Panc1 (cell line): ENCODE measurements at regions not wholly inside any gene's neighbourhood (a gene's known extent, or its start where the extent isn't known, plus 50 kb on each side); places are given as distances from the start of the nearest gene placed in this dataset.

Source experiments
- ATAC-seq: fragments of 200-7000 bp; cut with Tn5 transposase; 2 replicates; pipeline ENCODE4 v1.9.1; 2020; ENCODE audit warnings: mild to moderate bottlenecking, moderate library complexity
- BruUV-seq: library from RNA; stranded (reverse); fragments of 400-500 nt; replicated peaks from 2 replicates; lab custom pipeline; 2021; lab: Mats Ljungman, UMichigan
- CTCF ChIA-PET: fragments of 300-600 bp; sonication (Branson Sonifier 250); formaldehyde crosslinking; loops from one replicate; lab custom pipeline; 2022; ENCODE audit warnings: antibody characterized with exemption; lab: Charles Lee
- POLR2A ChIA-PET: fragments of 300-600 bp; sonication (Branson Sonifier 250); formaldehyde crosslinking; loops from one replicate; lab custom pipeline; 2022; ENCODE audit warnings: antibody characterized with exemption; lab: Charles Lee
- DNase-seq: peaks from one replicate; pipeline ENCODE4 v3.0.0-alpha.2; 2010; ENCODE audit warnings: low read depth, low spot score
- H3K27ac ChIP-seq: 2 replicates; pipeline ENCODE4 v1.5.1; 2011; ENCODE audit warnings: mild to moderate bottlenecking, low read length, inconsistent platforms
- H3K27me3 ChIP-seq: fragments of 200-500 bp; sonication (Bioruptor generic); 2 replicates; pipeline ENCODE4 v1.6.0; 2014; ENCODE audit warnings: low read length, inconsistent platforms; ENCODE audit not compliant: control insufficient read depth, insufficient read depth
- H3K36me3 ChIP-seq: fragments of 200-500 bp; sonication (Bioruptor generic); 2 replicates; pipeline ENCODE4 v1.5.1; 2014; ENCODE audit warnings: inconsistent platforms, mild to moderate bottlenecking, low read length, moderate library complexity; ENCODE audit not compliant: control insufficient read depth, insufficient read depth
- H3K4me1 ChIP-seq: 2 replicates; pipeline ENCODE4 v1.5.1; 2011; ENCODE audit warnings: inconsistent platforms, mild to moderate bottlenecking, low read length, moderate library complexity; ENCODE audit not compliant: control insufficient read depth, insufficient read depth
- H3K4me3 ChIP-seq, 2 experiments: 2 replicates each; pipeline ENCODE4 v1.5.1; 2011 to 2012; ENCODE audit warnings: low read depth in 2 of 2, low read length in 2 of 2, mild to moderate bottlenecking in 2 of 2, inconsistent platforms in 1 of 2, moderate library complexity in 1 of 2
- H3K9me3 ChIP-seq: fragments of 200-500 bp; sonication (Bioruptor generic); 2 replicates; pipeline ENCODE4 v1.5.1; 2014; ENCODE audit warnings: low read depth, mild to moderate bottlenecking, inconsistent platforms, low read length, moderate library complexity; ENCODE audit not compliant: control insufficient read depth, insufficient read depth
- CTCF ChIP-seq: fragments of 450-650 bp; IDR thresholded peaks from 2 replicates; pipeline ENCODE4 v1.5.1; 2017; ENCODE audit warnings: mild to moderate bottlenecking
- POLR2AphosphoS5 ChIP-seq: IDR thresholded peaks from 2 replicates; pipeline ENCODE4 v1.6.1; 2012; ENCODE audit warnings: mild to moderate bottlenecking, low read depth, low read length, moderate library complexity
- REST ChIP-seq, 2 experiments: IDR thresholded peaks; 2 replicates each; pipeline ENCODE4 v1.6.1; 2011 to 2012; ENCODE audit warnings: low read depth in 2 of 2, control low read depth in 1 of 2, low read length in 1 of 2, mild to moderate bottlenecking in 1 of 2, moderate library complexity in 1 of 2; ENCODE audit not compliant: insufficient read depth in 1 of 2
- SIN3A ChIP-seq: IDR thresholded peaks from 2 replicates; pipeline ENCODE4 v1.6.1; 2012; ENCODE audit warnings: low read depth, mild to moderate bottlenecking, low read length, moderate library complexity, borderline replicate concordance; ENCODE audit not compliant: insufficient read depth
- TCF7L2 ChIP-seq: IDR thresholded peaks from 2 replicates; pipeline ENCODE4 v1.6.1; 2011; ENCODE audit warnings: mild to moderate bottlenecking, low read depth, low read length, inconsistent platforms
- in situ Hi-C: cut with HindIII; loops from 2 replicates; pipeline ENCODE4 v1.10.0; 2016; ENCODE audit warnings: low sequenced_read_pairs, low pct_unique_long_range_greater_than_20kb
- intact Hi-C: fragments of 100-400 bp; cut with micrococcal nuclease; formaldehyde crosslinking; loops from one replicate; pipeline ENCODE4 v1.10.0; 2022; ENCODE audit not compliant: unreplicated experiment

GRCh38 chr10:37681617-37681999, 175.8 kb downstream of the ZNF248 start:
- DNase-seq = no peak
- no TSS peak for BruUV-seq
- ATAC-seq = no peak
- Histone ChIP-seq H3K27me3 (no peaks in the 10 kb centered on the region), H3K4me3 (no peak overlapping the region), H3K36me3 (no peaks in the 10 kb centered on the region), H3K9me3 (no peaks in the 10 kb centered on the region), H3K4me1 (no peaks in the 10 kb centered on the region), H3K27ac (no peak overlapping the region)
- CTCF ChIA-PET = no interaction called here
- in situ Hi-C loops = no loop called here
- POLR2A ChIA-PET = no interaction called here
- no peak for TF ChIP-seq SIN3A
- TF ChIP-seq POLR2AphosphoS5 = no peak
- no peak for TF ChIP-seq REST (IDR thresholded peaks at IDR 0.05; ENCODE audit: insufficient read depth in 1 of 2, low read depth in 2 of 2, low read length in 1 of 2)
- intact Hi-C loops = no loop called here

- no peaks in the 10 kb centered on the region for H3K27me3 ChIP-seq
- TF ChIP-seq CTCF = no peak
- no peak for TF ChIP-seq TCF7L2
- no peak for TF ChIP-seq SIN3A
- TF ChIP-seq POLR2AphosphoS5 = no peak
- no peak for TF ChIP-seq REST (IDR thresholded peaks at IDR 0.05; ENCODE audit: insufficient read depth in 1 of 2, low read depth in 2 of 2, low read length in 1 of 2)
- no peak overlapping the region for H3K4me3 ChIP-seq
- intact Hi-C loops = no loop called here
- DNase-seq = no peak
- H3K27ac ChIP-seq = no peak overlapping the region
- H3K4me1 ChIP-seq = no peaks in the 10 kb centered on the region
- ChIA-PET CTCF (no interaction called here), POLR2A (no interaction called here)
- no peaks in the 10 kb centered on the region for H3K36me3 ChIP-seq
- BruUV-seq = no TSS peak
- no peaks in the 10 kb centered on the region for H3K9me3 ChIP-seq
- no peak for ATAC-seq
- in situ Hi-C loops = no loop called here
Observed at GRCh38 chr10:37680716-37681616, 176.4 kb downstream of the ZNF248 start.
